GM21737 (cell line): ENCODE measurements at regions not wholly inside any gene's neighbourhood (a gene's known extent, or its start where the extent isn't known, plus 50 kb on each side); places are given as distances from the start of the nearest gene placed in this dataset.
"Not testable (repeated sequence)": the region's sequence is repeated elsewhere in the genome, so short reads cannot be mapped to it uniquely, and the experiment has no call there.

ENCODE experiments used
- ATAC-seq: cut with Tn5 transposase; IDR thresholded peaks from one replicate; pipeline ENCODE4 v1.9.1; 2021; ENCODE audit warnings: mild to moderate bottlenecking, moderate library complexity; ENCODE audit not compliant: unreplicated experiment

- no peak for ATAC-seq
Measured at GRCh38 chr4:64857198-64857597, 447.9 kb upstream of the TECRL start.

- ATAC-seq = no peak
Measured at GRCh38 chr4:64846417-64846816, 437.2 kb upstream of the TECRL start.

- ATAC-seq = no peak
Measured at GRCh38 chr4:64829749-64830148, 420.5 kb upstream of the TECRL start.

DNA sequence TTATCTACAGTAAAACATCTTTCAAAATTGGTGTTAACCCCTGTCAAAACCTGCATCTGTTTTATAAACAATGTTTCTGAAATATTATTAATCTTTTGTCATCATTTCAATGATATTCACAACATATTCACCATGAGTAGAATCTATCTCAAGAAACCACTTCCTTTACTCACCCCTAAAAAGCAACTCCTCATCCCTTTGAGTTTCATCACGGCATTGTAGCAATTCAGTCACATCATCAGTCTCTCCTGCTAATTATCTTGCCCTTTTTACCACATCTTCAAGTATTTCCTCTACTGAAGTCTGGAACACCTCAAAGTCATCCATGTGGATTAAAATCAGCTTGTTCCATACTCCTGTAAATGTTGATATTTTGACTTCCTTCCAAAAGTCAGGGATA lies 415.3 kb upstream of the TECRL start:
- no peak for ATAC-seq

- no peak for ATAC-seq
Measured at GRCh38 chr4:64822405-64822804, 413.2 kb upstream of the TECRL start.

GRCh38 chr4:64821219-64821976 lies 412.1 kb upstream of the TECRL start:
- ATAC-seq = no peak

DNA sequence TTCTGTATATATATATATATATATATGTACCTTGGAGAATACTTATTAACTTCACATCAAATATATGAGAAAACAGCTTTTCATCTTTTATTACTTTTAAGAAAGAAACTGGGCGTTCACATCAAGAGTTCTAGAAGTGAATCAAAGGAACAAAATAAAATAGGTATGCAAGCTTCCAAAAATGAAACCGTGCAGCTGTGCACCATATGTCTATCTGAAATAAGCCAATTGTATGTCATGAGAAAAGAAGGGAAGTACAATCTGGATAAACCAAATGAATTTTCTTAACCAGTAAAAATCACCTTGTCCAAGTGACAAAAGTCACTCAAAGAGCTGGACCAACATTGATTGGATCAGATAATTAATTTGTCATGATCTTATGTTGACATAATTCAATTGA lies 405.4 kb upstream of the TECRL start:
- no peak for ATAC-seq

DNA sequence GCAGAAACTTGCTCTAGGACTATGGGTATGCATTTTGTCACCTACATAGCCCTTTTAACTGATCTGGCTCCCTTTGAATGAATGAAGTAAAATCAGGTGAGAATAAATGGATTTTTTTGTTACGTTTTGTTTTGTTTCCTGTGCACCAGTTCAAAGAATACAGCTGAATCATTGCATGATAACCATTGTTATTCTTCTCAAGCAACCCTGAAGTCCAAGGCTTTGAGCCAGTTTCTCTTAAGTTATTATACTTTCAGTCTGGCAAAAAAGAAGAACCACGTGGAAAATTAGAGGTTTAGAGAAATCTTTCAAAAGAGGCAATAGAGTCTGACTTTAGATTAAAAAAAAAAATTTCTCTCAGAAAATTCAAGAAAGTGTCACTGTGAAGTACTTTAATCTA lies 398.6 kb upstream of the TECRL start:
- ATAC-seq = no peak

DNA sequence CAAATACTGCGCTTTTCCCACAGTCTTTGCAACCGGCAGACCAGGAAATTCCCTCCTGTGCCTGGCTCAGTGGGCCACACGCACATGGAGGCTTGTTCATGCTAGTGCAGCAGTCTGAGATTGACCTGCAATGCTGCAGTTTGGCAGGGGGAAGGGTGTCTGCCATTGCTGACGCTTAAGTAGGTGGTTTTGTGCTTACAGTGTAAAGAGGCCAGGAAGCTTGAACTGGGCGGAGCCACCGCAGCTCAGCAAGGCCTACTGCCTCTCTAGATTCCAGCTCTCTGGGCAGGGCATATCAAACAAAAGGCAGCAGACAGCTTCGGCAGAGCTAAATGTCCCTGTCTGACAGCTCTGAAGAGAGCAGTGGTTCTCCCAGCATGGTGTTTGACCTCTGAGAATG lies 390.5 kb upstream of the TECRL start:
- no peak for ATAC-seq

DNA sequence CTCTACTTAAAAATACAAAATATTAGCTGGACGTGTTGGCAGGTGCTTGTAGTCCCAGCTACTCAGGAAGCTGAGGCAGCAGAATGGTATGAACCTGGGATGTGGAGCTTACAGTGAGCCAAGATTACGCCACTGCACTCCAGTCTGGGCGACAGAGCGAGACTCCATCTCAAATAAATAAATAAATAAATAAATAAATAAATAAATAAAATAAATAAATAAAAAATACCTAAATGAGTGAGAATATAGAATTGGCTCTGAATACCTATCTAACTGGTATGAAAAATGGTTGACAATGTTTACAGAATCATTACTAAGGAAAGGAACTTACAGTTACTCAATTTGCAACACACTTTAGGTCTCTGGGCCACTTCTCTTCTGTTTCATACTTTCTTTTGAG lies 389.6 kb upstream of the TECRL start:
- not testable (repeated sequence) for ATAC-seq

DNA sequence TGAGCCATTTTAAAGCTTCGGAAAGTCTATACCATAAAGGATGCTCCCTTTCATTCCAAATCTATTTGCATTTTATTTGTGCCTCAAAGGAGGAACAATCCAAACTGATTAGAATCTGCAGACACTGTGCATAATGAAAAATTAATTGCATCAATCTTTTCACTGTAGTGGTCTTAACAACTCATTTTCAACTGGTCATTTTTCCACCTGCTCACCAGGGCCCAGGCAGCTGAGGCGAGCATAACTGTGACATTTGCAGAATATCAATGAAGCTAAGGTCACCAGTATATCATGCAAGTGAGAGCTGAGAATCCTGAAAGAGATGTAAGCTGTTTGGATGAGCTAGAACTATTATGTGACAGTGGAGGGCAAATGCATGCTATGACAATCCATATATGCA lies 387.3 kb upstream of the TECRL start:
- no peak for ATAC-seq

GRCh38 chr4:64784125-64784524 lies 374.9 kb upstream of the TECRL start:
- ATAC-seq = no peak

- no peak for ATAC-seq
Measured at GRCh38 chr4:64781737-64782326, 372.6 kb upstream of the TECRL start.

DNA sequence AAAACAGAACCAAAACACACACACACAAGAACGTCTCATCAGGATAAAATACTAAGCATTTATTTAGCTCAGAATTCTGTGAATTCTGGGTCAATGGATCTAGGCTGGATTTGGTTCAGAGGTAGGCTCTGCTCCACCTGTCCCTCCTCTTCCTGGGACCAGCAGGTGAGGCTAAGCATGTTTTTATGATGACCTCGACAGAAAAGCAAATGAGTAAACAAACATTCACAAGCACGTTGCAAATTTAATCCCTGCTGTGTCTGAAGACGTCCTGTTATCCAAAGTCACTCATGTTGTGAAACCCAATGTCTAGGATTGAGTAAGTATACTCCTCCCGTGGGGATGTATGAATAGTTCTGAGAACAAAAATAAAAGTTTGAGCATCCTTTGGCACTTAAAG lies 371.4 kb upstream of the TECRL start:
- ATAC-seq = no peak

DNA sequence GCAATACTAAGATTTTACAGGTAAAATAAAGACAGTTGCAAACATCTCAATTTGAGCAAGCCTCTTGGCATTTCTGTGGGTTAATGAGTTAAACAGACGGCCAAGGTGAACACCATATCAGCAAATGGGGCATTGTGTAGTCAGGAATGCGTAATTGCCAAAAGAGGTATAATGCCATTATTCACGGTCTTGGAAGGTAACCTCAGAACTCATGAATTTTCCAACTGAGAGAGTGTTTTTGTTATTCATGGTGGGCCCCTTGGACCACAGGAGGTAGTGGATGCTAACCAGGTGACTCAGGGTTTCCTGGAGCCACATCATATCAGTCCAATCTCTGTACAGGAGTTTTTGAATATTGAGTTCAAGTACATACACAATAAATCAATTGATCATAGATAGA lies 368.0 kb upstream of the TECRL start:
- no peak for ATAC-seq

DNA sequence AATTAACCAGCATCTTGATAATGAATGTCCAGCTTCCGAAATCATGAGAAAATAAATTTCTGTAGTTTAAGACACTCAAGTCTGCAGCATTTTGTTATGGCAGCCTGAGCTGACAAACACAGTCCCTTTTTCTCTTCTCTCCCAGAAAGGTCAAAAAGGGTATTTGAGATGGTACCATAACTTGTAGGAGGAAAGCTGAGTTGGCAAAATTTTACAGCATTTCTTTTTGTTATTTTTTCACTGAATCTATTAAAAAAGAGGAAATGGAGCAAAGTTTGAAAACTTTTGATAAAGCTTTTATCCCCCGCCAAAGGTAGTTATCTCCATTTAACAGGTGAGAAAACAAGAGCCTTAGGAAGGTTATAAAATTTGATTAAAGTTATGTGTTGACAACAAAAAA lies 367.6 kb upstream of the TECRL start:
- no peak for ATAC-seq

GRCh38 chr4:64774626-64775025 lies 365.4 kb upstream of the TECRL start:
- ATAC-seq = no peak

DNA sequence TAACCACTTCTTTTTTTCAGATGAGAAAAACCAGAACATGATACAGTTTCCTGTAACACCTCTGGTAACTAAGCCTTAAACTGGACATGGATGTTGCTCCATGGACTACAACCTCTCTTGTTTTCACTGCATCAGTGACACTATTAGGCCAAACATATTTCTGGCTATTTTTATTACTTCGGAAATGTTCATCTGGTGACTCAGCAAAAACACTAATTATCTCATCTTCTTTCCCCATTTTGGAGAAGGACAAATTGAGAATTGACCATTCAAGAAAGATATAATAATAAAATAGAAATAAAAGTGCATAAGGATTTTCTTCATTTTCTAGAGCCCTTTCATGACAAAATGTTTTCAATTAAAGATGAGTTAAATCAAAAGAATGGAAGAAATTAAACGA lies 361.9 kb upstream of the TECRL start:
- ATAC-seq = no peak

GRCh38 chr4:64767547-64767946 lies 358.3 kb upstream of the TECRL start:
- ATAC-seq = no peak

GRCh38 chr4:64766565-64766964 lies 357.3 kb upstream of the TECRL start:
- no peak for ATAC-seq

DNA sequence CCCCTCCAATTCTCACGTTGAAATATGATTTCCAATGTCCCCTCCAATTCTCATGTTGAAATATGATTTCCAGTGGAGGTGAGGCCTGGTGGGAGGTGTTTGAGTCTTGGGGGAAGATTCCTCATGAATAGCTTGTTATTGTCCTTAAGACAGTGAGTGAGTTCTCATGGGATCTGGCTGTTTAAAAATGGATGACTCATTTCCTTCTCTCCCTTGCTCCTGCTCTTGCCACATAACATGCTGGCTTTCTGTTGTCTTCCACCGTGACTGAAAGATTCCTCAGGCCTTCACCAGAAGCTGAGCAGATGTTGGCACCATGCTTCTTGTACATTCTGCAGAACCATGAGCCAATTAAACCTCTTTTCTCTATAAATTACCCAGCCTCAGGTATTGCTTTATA lies 346.8 kb upstream of the TECRL start:
- ATAC-seq = no peak

DNA sequence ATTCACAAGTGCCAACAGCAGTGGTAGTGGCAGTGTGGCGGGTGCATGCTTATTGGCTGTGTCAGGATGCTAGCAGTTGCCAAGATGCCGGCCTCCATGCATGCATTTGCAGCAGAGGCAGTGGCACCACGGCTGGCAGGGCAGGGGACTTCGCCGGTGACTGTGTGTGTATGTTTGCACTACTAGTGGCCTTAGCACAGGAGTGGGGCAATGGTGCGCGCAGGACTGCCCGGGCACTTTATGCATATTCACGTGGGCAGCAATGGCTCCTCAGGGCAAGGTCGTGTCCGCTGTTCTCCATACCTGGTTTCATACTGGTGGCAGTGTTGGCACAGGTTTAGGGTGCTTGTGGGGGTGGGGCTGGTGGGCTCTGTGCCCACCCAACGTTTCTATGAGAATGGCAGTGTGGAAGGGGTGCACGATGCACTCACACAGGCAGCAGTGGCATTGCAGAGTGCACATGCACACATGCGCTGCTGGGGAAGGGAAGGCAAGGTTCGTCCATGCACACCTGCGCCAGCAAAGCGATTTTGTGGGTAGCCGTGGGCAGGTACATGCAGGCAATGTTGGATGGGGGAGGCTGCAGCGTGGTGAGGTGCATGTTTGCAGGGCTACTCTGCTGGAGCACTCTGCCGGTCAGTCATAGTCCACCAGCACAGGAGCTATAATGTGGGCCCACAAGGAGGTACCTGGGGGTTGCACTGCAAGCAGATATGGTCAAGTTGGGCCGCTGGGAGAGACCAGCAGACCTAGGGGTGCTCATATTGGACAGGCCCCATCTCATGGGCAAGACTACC lies 338.9 kb upstream of the TECRL start:
- ATAC-seq = no peak
